Activated effector memory CD4-positive, alpha-beta T cell treated with anti-CD3 and anti-CD28 coated beads, Interleukin-2, amount 50 U/mL, for 16 hours (primary cell): ENCODE measurements at regions not wholly inside any gene's neighbourhood (a gene's known extent, or its start where the extent isn't known, plus 50 kb on each side); places are given as distances from the start of the nearest gene placed in this dataset.

Experiments used
- DNase-seq: peaks from one replicate; pipeline ENCODE4 v3.0.0-alpha.2; 2020

- no peak for DNase-seq
Measured at GRCh38 chr13:72437458-72437857, 290.0 kb downstream of the MZT1 start.

- no peak for DNase-seq
Measured at GRCh38 chr13:72435251-72435650, 292.2 kb downstream of the MZT1 start.

- no peak for DNase-seq
Measured at GRCh38 chr13:72431981-72432682, 295.3 kb downstream of the MZT1 start.

- no peak for DNase-seq
Measured at GRCh38 chr13:72430923-72431322, 296.5 kb downstream of the MZT1 start.

- no peak for DNase-seq
Measured at GRCh38 chr13:72427757-72428528, 299.5 kb downstream of the MZT1 start.

- DNase-seq = no peak
Measured at GRCh38 chr13:72424059-72424458, 303.4 kb downstream of the MZT1 start.

- DNase-seq = no peak
Measured at GRCh38 chr13:72415817-72416216, 311.6 kb downstream of the MZT1 start.

- DNase-seq = no peak
Measured at GRCh38 chr13:72412481-72412880, 314.9 kb downstream of the MZT1 start.

- no peak for DNase-seq
Measured at GRCh38 chr13:72405441-72405840, 322.0 kb downstream of the MZT1 start.

- DNase-seq = no peak
Measured at GRCh38 chr13:72403396-72404010, 323.9 kb downstream of the MZT1 start.

GRCh38 chr13:72400856-72401255, 326.6 kb downstream of the MZT1 start:
- no peak for DNase-seq

- no peak for DNase-seq
Measured at GRCh38 chr13:72399351-72399750, 328.1 kb downstream of the MZT1 start.

- DNase-seq = no peak
Measured at GRCh38 chr13:72397265-72397664, 330.2 kb downstream of the MZT1 start.

- no peak for DNase-seq
Measured at GRCh38 chr13:72390909-72391308, 336.5 kb downstream of the MZT1 start.

GRCh38 chr13:72386138-72386684, 341.2 kb downstream of the MZT1 start:
- no peak for DNase-seq

- DNase-seq = no peak
Measured at GRCh38 chr13:72384879-72385278, 342.6 kb downstream of the MZT1 start.

- no peak for DNase-seq
Measured at GRCh38 chr13:72384186-72384823, 343.1 kb downstream of the MZT1 start.

GRCh38 chr13:72383646-72384045, 343.8 kb downstream of the MZT1 start:
- no peak for DNase-seq

- no peak for DNase-seq
Measured at GRCh38 chr13:72379581-72379980, 347.8 kb downstream of the MZT1 start.

- DNase-seq = no peak
Measured at GRCh38 chr13:72368031-72368430, 359.4 kb downstream of the MZT1 start.

GRCh38 chr13:72346716-72347115, 380.7 kb downstream of the MZT1 start:
- no peak for DNase-seq

GRCh38 chr13:72342364-72342763, 385.1 kb downstream of the MZT1 start:
- DNase-seq = no peak

- no peak for DNase-seq
Measured at GRCh38 chr13:72341904-72342303, 385.5 kb downstream of the MZT1 start.
